GM21723 (cell line): ENCODE measurements at regions not wholly inside any gene's neighbourhood (a gene's known extent, or its start where the extent isn't known, plus 50 kb on each side); places are given as distances from the start of the nearest gene placed in this dataset.

Source experiments
- ATAC-seq: cut with Tn5 transposase; IDR thresholded peaks from one replicate; pipeline ENCODE4 v1.9.1; 2021; ENCODE audit warnings: mild to moderate bottlenecking, moderate library complexity; ENCODE audit not compliant: unreplicated experiment

DNA sequence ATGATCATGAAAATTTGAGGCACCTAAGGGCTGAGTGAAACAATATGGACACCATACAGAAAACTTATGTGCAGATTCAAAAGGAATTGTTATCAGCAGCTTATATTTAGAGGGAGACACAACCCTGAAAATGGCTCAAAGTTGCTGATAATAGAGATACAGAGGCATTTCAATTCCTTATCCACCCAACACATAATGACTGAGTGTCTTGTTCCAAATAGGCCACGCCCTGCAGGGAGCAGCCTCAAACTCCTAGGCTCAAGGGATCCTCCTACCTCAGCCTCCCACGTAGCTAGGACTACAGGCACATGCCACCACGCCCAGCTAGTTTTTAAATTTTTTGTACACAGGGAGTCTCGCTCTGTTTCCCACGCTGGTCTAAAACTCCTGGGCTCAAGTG, 79.0 kb downstream of the LBH start:
- ATAC-seq, result no peak

DNA sequence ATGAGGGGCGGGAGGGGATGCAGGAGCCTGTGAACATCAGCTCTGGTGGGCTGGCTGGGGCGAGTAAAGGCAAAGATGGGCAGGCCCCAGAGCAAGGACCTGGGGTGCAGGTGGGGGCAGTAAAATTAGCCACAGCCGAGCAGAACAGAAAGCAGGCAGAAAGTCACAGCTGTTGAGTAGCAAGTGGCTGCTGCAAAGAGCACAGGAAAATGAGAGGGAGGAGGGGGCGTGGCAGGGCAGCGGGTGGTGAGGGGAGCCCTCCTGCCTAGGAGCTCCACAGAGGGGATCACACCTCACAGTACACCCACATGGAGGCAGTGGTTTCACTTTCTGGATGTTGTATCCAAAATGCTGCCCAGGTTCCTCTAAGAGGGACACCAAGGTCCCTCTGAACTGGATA, 79.6 kb downstream of the LBH start:
- peak; percentile 77 for ATAC-seq

- no peak for ATAC-seq
Observed at GRCh38 chr2:30311711-30312110, 80.4 kb downstream of the LBH start.

GRCh38 chr2:30312916-30313315, 81.6 kb downstream of the LBH start:
- ATAC-seq, result no peak

GRCh38 chr2:30314981-30315380, 83.6 kb downstream of the LBH start:
- no peak for ATAC-seq

DNA sequence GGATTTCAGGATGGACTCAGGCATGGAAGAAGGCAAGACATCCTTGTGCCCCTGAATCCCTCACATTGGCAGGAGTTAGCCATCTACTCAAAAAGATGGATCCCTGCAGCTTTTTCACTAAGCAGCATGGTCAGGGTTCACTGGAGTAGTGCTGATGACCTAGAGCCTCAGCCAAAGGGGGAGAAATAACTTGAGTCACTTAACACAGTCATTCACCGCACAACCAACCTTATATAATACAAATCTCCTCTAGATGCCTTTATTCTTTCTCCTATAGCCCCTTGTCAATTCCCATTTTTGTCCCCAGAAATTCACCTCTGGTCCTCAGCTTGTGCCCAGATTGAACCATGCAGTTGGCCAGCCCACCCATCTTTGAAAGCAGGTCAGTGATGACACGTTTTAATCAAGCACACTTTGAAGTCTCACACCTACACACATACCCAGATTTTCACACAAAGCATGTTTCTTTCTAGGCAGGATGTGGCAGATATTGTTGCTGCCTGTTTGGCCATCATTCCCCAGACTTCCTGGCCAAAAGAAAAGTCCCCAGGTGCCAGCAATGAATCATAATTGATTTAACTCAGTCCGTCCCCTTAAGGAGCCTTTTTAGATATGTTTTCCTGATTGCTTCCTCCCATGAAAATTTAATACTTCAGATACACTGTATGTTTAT, 84.2 kb downstream of the LBH start:
- ATAC-seq, result no peak

- no peak for ATAC-seq
Observed at GRCh38 chr2:30316408-30316807, 85.1 kb downstream of the LBH start.

DNA sequence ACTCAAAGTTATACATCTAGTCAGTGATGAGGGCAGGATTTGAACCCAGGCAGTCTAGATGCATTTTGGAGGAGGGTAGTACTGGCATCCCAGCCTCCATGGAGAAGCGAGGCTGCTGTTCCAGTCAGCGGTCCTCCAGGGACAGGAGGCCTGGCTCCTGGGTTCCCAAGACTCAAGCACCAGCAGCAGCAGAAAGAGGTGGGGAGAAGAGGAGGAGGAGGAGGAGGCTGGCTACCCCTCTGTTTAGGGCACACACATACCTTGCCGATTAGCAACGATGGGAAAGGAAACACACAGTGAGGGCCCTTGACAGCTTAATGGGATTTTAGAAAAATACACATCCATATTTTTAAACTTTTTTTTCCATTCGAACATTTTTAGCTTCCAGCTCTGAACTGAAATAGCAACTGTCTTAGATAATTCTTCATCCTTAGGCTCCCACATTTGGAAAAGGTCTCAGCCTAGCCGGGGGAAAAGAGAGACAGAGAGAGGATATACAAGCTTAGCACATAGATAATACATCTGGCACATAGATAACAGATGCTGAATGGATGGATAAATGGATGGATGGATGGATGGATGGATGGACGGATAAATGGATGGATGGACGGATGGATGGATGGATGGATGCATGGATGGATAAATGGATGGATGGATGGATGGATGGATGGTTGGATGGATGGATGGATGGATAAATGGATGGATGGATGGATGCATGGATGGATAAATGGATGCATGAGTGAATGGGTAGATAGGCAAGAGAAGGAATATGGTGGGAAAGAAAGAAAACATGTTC, 87.9 kb downstream of the LBH start:
- ATAC-seq, result no peak

DNA sequence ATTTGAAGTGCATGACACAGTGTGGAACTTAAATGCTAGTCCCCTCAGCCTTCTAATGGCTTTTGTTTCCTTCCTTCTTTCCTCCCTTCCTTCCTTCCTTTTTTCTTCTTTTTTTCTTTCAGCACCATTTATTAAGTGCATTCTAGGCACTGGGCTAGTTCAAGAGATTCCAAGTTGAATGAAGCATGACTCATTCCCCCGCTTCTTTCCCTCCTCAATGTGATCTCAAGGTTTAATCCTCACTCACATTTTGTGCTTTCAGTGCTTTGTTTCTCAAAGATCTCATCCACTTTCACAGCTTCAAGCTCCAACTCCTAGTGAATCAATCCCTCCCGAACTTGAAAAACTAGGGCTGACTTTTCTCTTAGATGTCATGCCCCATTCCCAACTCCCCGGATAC, 90.1 kb downstream of the LBH start:
- no peak for ATAC-seq

- no peak for ATAC-seq
Observed at GRCh38 chr2:30323499-30323898, 92.2 kb downstream of the LBH start.

DNA sequence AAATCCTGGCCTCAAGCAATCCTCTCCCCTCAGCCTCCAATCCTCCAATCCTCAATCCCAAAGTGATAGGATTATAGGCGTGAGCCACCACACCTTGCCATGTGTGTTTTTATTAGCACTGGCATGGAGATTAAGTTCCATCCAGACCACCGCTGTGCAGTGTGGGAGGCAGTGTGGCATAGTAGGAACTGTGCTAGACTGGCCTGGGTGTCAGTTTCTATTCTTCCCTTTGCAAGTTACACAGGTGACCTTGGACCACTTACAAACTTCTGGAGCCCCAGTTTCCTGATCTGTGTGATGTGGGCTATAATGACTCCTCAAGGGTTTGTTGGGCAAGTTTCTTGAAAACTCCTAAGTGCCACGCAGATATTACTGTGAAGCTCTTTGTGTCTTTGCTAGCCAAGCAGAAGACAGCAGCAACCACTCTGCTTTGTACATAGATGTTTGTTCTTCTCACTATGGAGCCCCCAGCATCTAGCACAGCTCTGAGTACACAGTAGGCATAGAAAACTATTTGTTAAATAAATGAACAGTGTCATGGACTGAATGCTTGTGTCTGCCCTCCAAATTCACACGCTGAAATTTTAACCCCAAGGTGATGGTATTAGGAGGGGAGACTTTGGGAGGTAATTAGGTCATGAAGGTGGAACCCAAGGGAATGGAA, 93.0 kb downstream of the LBH start:
- no peak for ATAC-seq

- no peak for ATAC-seq
Observed at GRCh38 chr2:30325600-30326328, 94.4 kb downstream of the LBH start.

- no peak for ATAC-seq
Observed at GRCh38 chr2:30326497-30326896, 95.2 kb downstream of the LBH start.

DNA sequence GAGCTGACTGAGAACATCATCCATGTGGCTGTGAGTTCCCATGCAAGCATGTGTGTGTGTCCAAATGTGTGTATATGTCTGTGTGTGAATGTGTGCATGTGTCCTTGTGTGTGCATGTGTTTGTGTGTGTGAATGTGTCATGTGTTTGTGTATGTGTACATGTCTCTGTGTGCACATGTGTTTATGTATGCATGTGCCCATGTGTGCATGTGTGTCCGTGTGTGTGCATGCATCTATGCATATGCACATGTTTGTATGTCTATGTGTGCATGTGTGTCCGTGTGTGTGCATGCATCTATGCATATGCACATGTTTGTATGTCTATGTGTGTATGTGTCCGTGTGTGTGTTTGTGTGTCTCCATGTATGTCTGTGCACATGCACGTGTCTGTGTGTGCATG, 99.7 kb downstream of the LBH start:
- ATAC-seq, result no peak

DNA sequence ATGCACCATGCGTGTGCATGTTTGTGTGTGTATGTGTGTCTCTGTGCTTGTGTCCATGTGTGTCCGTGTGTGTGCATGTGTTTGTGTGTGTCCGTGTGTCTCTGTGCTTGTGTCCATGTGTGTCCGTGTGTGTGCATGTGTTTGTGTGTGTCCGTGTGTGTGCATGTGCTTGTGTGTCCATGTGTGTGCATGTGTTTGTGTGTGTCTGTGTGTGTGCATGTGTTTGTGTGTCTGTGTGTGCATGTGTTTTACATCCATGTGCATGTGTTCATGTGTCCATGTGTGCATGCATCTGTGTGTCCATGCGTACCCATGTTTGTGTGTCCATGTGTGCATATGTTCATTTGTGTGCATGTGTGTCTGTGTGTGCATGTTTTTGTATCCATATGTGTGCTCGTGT, 100.5 kb downstream of the LBH start:
- ATAC-seq, result no peak

DNA sequence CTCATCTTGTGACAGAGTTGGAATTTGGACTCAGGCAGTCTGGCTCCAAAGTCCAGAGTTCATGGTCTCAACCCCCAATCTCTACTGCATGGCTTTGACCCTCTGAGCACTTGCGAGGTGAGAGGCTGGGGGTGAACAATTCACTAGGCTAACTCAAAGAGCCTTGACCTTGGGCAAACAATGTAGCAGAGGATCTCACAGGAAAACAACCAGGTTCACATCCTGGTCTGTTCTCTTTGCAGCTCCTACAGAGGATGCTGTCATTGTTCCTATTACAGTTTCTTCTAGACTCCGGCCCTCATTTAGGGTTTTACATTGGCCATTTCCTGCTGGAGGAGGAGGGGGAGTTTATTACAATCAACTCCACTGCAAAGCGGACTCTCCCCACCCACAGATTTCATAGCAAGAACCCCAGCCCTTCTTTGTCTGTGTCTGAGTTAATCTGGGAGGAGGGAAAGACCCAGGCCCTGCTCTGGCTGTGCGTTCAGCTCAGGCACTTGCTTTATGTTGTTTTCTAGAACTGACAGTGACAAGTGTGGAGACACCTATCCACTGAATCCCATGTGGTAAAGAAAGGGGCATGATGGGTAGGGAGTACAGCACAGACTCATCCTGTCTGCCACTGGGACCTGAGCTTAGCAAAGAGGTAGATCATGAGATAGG, 101.6 kb downstream of the LBH start:
- no peak for ATAC-seq

- ATAC-seq, result no peak
Observed at GRCh38 chr2:30334762-30335363, 103.5 kb downstream of the LBH start.

- no peak for ATAC-seq
Observed at GRCh38 chr2:30336084-30336483, 104.8 kb downstream of the LBH start.

DNA sequence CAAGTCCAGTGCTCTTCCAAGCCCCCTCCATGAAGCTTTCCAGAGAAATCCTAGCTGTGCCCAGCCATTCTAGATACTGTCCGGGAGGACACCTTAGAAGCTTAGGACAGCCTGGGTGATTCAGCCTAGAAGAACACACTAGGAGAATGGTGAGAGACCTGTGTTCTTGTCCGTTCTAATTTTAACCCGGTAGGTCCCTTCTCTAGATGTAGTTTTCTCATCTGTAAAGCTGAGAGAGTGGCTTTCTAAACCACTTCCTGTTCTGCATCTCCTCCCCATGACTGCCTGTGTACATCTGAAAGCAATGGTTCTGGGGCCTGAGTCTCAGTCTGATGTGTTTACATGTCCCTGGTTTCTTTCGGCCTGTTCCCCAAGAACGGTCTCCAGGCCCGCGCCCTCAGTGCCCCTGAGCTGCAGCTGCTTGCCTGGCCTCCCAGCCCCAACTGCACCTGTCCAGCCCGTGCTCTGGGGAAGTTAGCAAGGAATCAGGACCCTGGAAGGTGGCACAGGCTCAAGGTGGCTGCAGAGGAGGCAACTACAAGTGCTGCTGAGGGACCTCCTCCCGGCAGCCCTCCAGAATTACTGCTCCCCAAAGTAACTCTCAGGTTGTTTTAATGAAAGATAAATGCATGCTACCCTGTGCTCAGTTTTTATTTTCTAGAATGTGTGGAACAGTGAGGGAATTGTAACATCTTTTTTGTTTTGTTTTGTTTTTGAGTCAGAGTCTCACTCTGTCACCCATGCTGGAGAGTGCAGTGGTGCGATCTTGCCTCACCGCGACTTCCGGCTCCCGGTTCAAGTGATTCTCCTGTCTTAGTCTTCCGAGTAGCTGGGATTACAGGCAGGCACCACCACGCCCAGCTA, 105.9 kb downstream of the LBH start:
- peak; percentile 88 for ATAC-seq

GRCh38 chr2:30338475-30338874, 107.1 kb downstream of the LBH start:
- ATAC-seq, result no peak
